Muscle layer of colon (tissue), 2 donors: ENCODE measurements at regions not wholly inside any gene's neighbourhood (a gene's known extent, or its start where the extent isn't known, plus 50 kb on each side); places are given as distances from the start of the nearest gene placed in this dataset.

Source experiments
- H3K27ac ChIP-seq: one replicate; pipeline ENCODE4 v1.7.0; 2013; ENCODE audit warnings: low read depth, mild to moderate bottlenecking, low read length, moderate library complexity
- H3K27me3 ChIP-seq, 2 donors: one replicate each; pipeline ENCODE4 v1.7.0; 2013; ENCODE audit warnings: low read length in 2 of 2, mild to moderate bottlenecking in 2 of 2; ENCODE audit not compliant: insufficient read depth in 2 of 2, control insufficient read depth in 1 of 2
- H3K36me3 ChIP-seq: one replicate; pipeline ENCODE4 v1.7.0; 2013; ENCODE audit warnings: mild to moderate bottlenecking, low read length; ENCODE audit not compliant: insufficient read depth
- H3K4me1 ChIP-seq: one replicate; pipeline ENCODE4 v1.7.0; 2013; ENCODE audit warnings: mild to moderate bottlenecking, low read length; ENCODE audit not compliant: insufficient read depth
- H3K4me3 ChIP-seq, 2 donors: one replicate each; pipeline ENCODE4 v1.7.0; 2013; ENCODE audit warnings: low read length in 2 of 2, low read depth in 1 of 2, mild to moderate bottlenecking in 1 of 2, moderate library complexity in 1 of 2
- H3K9ac ChIP-seq: one replicate; pipeline ENCODE4 v1.7.0; 2013; ENCODE audit warnings: low read length
- H3K9me3 ChIP-seq: one replicate; pipeline ENCODE4 v1.7.0; 2013; ENCODE audit warnings: mild to moderate bottlenecking, low read length
- donor health status: abdominal sarcoma.
- donor health status: Adenocarcinoma of cecum.

GRCh38 chr12:98222135-98222534, 293.3 kb upstream of the TMPO start:
- Histone ChIP-seq H3K36me3 (no peaks in the 10 kb centered on the region), H3K9ac (no peak overlapping the region), H3K9me3 (no peaks in the 10 kb centered on the region), H3K27me3 (no peaks in the 10 kb centered on the region), H3K4me1 (no peaks in the 10 kb centered on the region), H3K27ac (no peak overlapping the region), H3K4me3 (no peak overlapping the region)

GRCh38 chr12:98224584-98225221, 290.7 kb upstream of the TMPO start:
- H3K4me1 ChIP-seq: no peaks in the 10 kb centered on the region
- H3K27me3 ChIP-seq: no peaks in the 10 kb centered on the region
- no peak overlapping the region for H3K27ac ChIP-seq
- H3K36me3 ChIP-seq: no peaks in the 10 kb centered on the region
- no peaks in the 10 kb centered on the region for H3K9me3 ChIP-seq
- H3K4me3 ChIP-seq: no peak overlapping the region
- H3K9ac ChIP-seq: no peak overlapping the region

- Histone ChIP-seq H3K9ac (no peak overlapping the region), H3K36me3 (no peaks in the 10 kb centered on the region), H3K27me3 (no peaks in the 10 kb centered on the region), H3K4me1 (no peaks in the 10 kb centered on the region), H3K4me3 (no peak overlapping the region), H3K9me3 (no peaks in the 10 kb centered on the region), H3K27ac (no peak overlapping the region)
Measured at GRCh38 chr12:98227162-98227561, 288.2 kb upstream of the TMPO start.

GRCh38 chr12:98228683-98229539, 286.5 kb upstream of the TMPO start:
- H3K27ac ChIP-seq: no peak overlapping the region
- no peaks in the 10 kb centered on the region for H3K9me3 ChIP-seq

GRCh38 chr12:98229540-98229924, 285.9 kb upstream of the TMPO start:
- Histone ChIP-seq H3K9ac (no peak overlapping the region), H3K4me1 (no peaks in the 10 kb centered on the region), H3K36me3 (no peaks in the 10 kb centered on the region), H3K4me3 (no peak overlapping the region), H3K27me3 (no peaks in the 10 kb centered on the region), H3K27ac (no peak overlapping the region), H3K9me3 (no peaks in the 10 kb centered on the region)

More at GRCh38 chr12:98228683-98229539, 286.5 kb upstream of the TMPO start:
- Histone ChIP-seq H3K9ac (no peak overlapping the region), H3K4me3 (no peak overlapping the region), H3K36me3 (no peaks in the 10 kb centered on the region), H3K4me1 (no peaks in the 10 kb centered on the region), H3K27me3 (no peaks in the 10 kb centered on the region)

GRCh38 chr12:98232753-98233390, 282.5 kb upstream of the TMPO start:
- H3K9me3 ChIP-seq: no peaks in the 10 kb centered on the region
- no peak overlapping the region for H3K4me3 ChIP-seq
- no peaks in the 10 kb centered on the region for H3K27me3 ChIP-seq
- no peaks in the 10 kb centered on the region for H3K4me1 ChIP-seq
- no peak overlapping the region for H3K27ac ChIP-seq
- H3K36me3 ChIP-seq: no peaks in the 10 kb centered on the region
- H3K9ac ChIP-seq: no peak overlapping the region

- H3K27me3 ChIP-seq: no peaks in the 10 kb centered on the region
- no peak overlapping the region for H3K27ac ChIP-seq
- no peak overlapping the region for H3K4me3 ChIP-seq
- H3K9ac ChIP-seq: no peak overlapping the region
- no peaks in the 10 kb centered on the region for H3K4me1 ChIP-seq
- no peaks in the 10 kb centered on the region for H3K36me3 ChIP-seq
- H3K9me3 ChIP-seq: no peaks in the 10 kb centered on the region
Measured at GRCh38 chr12:98235301-98235700, 280.1 kb upstream of the TMPO start.

- no peaks in the 10 kb centered on the region for H3K4me1 ChIP-seq
- H3K4me3 ChIP-seq: no peak overlapping the region
- no peak overlapping the region for H3K9ac ChIP-seq
- no peak overlapping the region for H3K27ac ChIP-seq
- no peaks in the 10 kb centered on the region for H3K36me3 ChIP-seq
- H3K27me3 ChIP-seq: no peaks in the 10 kb centered on the region
- no peaks in the 10 kb centered on the region for H3K9me3 ChIP-seq
Measured at GRCh38 chr12:98238515-98239130, 276.8 kb upstream of the TMPO start.

GRCh38 chr12:98243190-98243589, 272.2 kb upstream of the TMPO start:
- H3K27ac ChIP-seq: no peak overlapping the region
- H3K36me3 ChIP-seq: no peaks in the 10 kb centered on the region
- H3K9ac ChIP-seq: no peak overlapping the region
- H3K9me3 ChIP-seq: no peaks in the 10 kb centered on the region
- H3K27me3 ChIP-seq: no peaks in the 10 kb centered on the region
- no peak overlapping the region for H3K4me3 ChIP-seq
- H3K4me1 ChIP-seq: no peaks in the 10 kb centered on the region

- H3K9me3 ChIP-seq: no peaks in the 10 kb centered on the region
- no peak overlapping the region for H3K27ac ChIP-seq
- no peaks in the 10 kb centered on the region for H3K27me3 ChIP-seq
- H3K4me1 ChIP-seq: no peaks in the 10 kb centered on the region
- no peaks in the 10 kb centered on the region for H3K36me3 ChIP-seq
- H3K4me3 ChIP-seq: no peak overlapping the region
- no peak overlapping the region for H3K9ac ChIP-seq
Measured at GRCh38 chr12:98244136-98244535, 271.3 kb upstream of the TMPO start.

- H3K9me3 ChIP-seq: no peaks in the 10 kb centered on the region
- no peaks in the 10 kb centered on the region for H3K4me1 ChIP-seq
- no peak overlapping the region for H3K9ac ChIP-seq
- H3K4me3 ChIP-seq: no peak overlapping the region
- no peaks in the 10 kb centered on the region for H3K36me3 ChIP-seq
- H3K27me3 ChIP-seq: no peaks in the 10 kb centered on the region
- H3K27ac ChIP-seq: no peak overlapping the region
Measured at GRCh38 chr12:98253207-98254037, 262.0 kb upstream of the TMPO start.
